HepG2 (cell line): ENCODE measurements at regions not wholly inside any gene's neighbourhood (a gene's known extent, or its start where the extent isn't known, plus 50 kb on each side); places are given as distances from the start of the nearest gene placed in this dataset.

Experiments used
- ESRRA ChIP-seq: sonication (generic); formaldehyde crosslinking; IDR thresholded peaks from 2 replicates; pipeline ENCODE4 v1.5.1; 2020; ENCODE audit warnings: mild to moderate bottlenecking, low read depth, missing genetic modification reagents
- MAX ChIP-seq: IDR thresholded peaks from 2 replicates; pipeline ENCODE4 v1.6.1; 2012; ENCODE audit warnings: inconsistent platforms
- PRDM15 ChIP-seq: sonication (generic); formaldehyde crosslinking; IDR thresholded peaks from 2 replicates; pipeline ENCODE4 v1.4.0; 2020; ENCODE audit warnings: missing genetic modification reagents
- RFX5 ChIP-seq: IDR thresholded peaks from 2 replicates; pipeline ENCODE4 v1.6.1; 2011; ENCODE audit warnings: low read depth, low read length, improper control_type of control experiment
- SAP130 ChIP-seq: IDR thresholded peaks from 2 replicates; pipeline ENCODE4 v1.6.1; 2016; ENCODE audit warnings: low read depth
- SRSF1 ChIP-seq: fragments of 200-400 bp; formaldehyde crosslinking; optimal IDR thresholded peaks from 2 replicates; pipeline ENCODE3; 2017; ENCODE audit warnings: mild to moderate bottlenecking, low read depth, low read length, moderate library complexity
- TEAD3 ChIP-seq: optimal IDR thresholded peaks from 2 replicates; pipeline ENCODE3; 2016; ENCODE audit warnings: borderline replicate concordance
- ZNF282 ChIP-seq: fragments of 450-650 bp; IDR thresholded peaks from 2 replicates; pipeline ENCODE4 v1.6.1; 2018; ENCODE audit not compliant: partially characterized antibody
- ZNF879 ChIP-seq: sonication (generic); formaldehyde crosslinking; IDR thresholded peaks from 2 replicates; pipeline ENCODE4 v1.8.1; 2023; ENCODE audit warnings: missing genetic modification reagents
- TF ChIP-seq, protein P1 (sequence below): sonication (generic); formaldehyde crosslinking; IDR thresholded peaks from 2 replicates; pipeline ENCODE4 v1.5.0; 2020; ENCODE audit warnings: mild to moderate bottlenecking, missing genetic modification reagents, moderate library complexity
- TF ChIP-seq, protein P2 (sequence below): sonication (generic); formaldehyde crosslinking; IDR thresholded peaks from 2 replicates; pipeline ENCODE4 v1.4.0; 2020; ENCODE audit warnings: missing genetic modification reagents

- TF ChIP-seq TEAD3 (no peak), MAX (no peak), ZNF282 (no peak), SAP130 (CRISPR knock-in tag) (no peak), PRDM15 (CRISPR knock-in tag) (no peak), ZNF879 (CRISPR knock-in tag) (no peak), ESRRA (no peak), SRSF1 (no peak), RFX5 (no peak)
- TF ChIP-seq, protein P1, sequence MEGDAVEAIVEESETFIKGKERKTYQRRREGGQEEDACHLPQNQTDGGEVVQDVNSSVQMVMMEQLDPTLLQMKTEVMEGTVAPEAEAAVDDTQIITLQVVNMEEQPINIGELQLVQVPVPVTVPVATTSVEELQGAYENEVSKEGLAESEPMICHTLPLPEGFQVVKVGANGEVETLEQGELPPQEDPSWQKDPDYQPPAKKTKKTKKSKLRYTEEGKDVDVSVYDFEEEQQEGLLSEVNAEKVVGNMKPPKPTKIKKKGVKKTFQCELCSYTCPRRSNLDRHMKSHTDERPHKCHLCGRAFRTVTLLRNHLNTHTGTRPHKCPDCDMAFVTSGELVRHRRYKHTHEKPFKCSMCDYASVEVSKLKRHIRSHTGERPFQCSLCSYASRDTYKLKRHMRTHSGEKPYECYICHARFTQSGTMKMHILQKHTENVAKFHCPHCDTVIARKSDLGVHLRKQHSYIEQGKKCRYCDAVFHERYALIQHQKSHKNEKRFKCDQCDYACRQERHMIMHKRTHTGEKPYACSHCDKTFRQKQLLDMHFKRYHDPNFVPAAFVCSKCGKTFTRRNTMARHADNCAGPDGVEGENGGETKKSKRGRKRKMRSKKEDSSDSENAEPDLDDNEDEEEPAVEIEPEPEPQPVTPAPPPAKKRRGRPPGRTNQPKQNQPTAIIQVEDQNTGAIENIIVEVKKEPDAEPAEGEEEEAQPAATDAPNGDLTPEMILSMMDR, result no peak
- TF ChIP-seq, protein P2, sequence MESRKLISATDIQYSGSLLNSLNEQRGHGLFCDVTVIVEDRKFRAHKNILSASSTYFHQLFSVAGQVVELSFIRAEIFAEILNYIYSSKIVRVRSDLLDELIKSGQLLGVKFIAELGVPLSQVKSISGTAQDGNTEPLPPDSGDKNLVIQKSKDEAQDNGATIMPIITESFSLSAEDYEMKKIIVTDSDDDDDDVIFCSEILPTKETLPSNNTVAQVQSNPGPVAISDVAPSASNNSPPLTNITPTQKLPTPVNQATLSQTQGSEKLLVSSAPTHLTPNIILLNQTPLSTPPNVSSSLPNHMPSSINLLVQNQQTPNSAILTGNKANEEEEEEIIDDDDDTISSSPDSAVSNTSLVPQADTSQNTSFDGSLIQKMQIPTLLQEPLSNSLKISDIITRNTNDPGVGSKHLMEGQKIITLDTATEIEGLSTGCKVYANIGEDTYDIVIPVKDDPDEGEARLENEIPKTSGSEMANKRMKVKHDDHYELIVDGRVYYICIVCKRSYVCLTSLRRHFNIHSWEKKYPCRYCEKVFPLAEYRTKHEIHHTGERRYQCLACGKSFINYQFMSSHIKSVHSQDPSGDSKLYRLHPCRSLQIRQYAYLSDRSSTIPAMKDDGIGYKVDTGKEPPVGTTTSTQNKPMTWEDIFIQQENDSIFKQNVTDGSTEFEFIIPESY, result no peak
Observed at GRCh38 chr3:19769694-19770093, 164.3 kb downstream of the EFHB start.
